DMS153 treated with DMSO at 0.1 percent for 48 hours (cell line): ENCODE measurements at regions not wholly inside any gene's neighbourhood (a gene's known extent, or its start where the extent isn't known, plus 50 kb on each side); places are given as distances from the start of the nearest gene placed in this dataset.

ENCODE experiments used
- DNase-seq: peaks from one replicate; lab custom pipeline; 2025; ENCODE audit not compliant: unreplicated experiment; lab: John Stamatoyannopoulos, UW

DNA sequence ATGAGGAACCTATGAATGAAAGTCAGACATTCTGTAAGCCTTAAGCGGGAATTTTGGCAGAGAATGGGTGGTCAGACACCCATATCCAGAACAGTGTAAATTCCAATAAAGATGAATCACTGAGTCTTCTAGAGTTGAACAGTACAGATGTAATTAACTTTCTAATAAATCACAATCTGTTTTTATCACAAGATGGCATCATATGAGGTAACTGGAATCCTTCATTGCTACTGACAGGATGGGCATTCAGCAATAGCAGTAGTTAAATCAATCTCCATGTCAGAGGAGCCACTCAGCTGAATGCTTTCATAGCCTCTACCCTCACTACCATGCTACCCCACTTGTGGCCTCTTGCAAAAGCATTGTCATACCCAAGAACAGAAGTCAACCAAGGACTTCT, 690.3 kb downstream of the AMY1C start:
- no peak for DNase-seq

DNA sequence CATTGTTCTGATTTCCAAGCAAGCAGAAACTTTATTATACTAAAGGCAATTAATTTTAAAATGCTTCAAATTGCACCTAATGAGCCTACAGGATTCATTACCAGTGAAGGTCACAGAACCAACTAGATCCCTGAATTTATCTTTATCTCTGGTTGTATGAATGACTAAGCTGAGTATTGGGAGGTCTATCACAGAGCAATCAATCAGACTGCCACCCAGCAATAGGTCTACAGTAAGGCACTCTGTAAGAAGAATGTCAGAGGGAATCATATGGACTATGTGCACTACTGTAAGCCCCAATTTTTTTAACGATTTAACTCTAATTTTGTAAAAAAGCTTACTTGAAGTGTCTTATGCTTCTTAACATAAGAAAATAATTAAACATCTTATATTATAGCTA, 707.0 kb downstream of the AMY1C start:
- no peak for DNase-seq

DNA sequence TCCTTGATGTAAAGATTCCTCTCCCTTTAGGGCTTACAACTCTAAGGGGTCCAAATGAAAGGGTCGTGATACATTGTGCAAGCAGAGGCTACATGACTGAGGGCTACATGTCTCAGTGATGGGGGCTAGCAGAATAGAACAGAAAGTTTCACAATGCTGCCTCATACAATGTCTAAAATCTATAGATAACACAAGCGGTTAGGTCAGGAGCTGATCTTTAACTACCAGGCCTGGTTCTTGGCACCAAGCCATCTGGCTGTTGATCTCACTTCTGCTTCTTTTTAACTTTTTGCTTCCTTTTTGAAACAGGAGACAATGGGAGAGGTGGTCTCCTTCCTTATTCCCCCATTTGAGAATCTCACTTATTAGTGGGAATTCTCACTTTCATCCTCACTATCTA, 710.2 kb downstream of the AMY1C start:
- no peak for DNase-seq

DNA sequence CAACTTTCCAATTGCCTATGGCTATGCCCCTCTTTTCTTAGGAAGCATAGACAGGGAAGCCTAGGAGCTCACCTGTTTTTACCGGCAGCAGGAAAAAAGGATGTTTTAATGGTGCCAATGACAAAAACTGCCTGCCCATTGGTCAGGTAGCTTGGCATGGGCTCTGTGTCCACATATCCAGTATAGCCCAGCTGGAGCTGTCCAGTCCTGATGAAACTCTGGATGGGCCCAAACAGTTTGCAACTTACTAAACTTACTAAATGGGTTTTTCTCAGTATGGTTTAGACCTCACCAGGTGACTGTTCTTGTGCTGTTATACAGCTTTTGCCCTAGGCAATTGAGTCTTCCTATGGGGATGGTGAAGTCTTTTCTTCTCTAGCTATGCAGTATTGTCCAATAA, 711.2 kb downstream of the AMY1C start:
- no peak for DNase-seq

DNA sequence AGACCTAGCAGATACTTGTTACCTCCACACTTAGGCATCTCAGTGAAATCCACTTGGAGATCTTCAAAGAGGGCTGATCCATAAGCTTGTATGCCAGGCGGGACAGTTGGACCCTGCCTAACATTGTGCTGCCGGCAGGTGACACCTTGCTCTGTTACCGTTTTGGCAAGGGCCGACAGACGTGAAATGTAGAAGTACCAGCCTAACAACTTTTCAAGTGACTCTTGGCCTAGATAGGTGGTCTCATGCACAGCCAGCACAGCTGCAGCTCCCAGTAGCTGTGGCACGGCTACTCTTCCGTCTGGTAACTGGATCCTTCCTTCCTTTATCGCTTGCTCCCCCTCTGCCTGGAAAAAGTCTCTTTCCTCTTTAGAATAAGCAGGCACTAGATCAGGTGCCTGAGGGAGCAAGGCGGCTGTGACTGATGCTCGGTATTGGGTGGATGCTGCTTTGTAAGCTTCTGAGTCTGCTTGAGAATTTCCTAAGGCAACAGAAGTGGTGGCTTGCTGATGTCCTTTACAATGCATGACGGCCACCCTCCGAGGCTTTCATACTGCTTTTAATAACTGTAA, 713.5 kb downstream of the AMY1C start:
- DNase-seq: no peak

DNA sequence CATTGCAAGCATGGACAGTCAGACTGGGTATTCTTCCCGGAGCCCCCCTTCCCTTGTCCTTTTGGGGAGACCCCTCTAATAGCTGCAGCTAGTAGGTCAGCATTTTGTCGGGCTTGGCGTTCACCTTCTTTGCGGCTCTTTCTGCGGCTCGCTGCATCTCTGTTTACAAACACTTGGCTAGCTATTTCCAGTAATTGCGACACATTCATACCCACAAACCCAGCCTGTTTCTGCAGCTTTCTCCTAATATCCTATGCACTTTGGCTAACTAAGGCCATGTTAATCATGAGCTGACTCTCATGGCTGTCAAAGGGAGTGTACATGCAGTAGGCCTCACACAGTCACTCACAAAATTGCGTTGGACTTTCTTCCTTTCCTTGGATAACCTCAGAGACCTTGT, 716.4 kb downstream of the AMY1C start:
- no peak for DNase-seq

DNA sequence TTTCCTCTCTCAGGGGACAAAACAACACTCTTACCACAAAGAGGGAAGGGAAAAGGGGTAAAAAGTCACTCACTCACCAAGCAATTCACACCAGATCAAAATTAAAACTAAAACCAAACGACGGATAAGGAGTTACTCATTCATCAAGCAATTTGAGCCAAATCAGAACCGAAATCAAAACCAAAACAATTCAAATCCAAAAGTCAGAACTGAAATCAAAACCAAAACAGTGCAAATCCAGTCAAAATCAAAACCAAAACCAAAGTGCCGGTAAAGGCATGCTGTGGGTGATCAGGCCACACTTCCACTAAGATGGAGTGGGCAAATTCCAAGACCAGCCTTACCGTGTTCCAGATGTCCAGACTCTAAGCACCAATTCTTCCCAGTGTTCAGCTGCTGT, 717.9 kb downstream of the AMY1C start:
- no peak for DNase-seq

DNA sequence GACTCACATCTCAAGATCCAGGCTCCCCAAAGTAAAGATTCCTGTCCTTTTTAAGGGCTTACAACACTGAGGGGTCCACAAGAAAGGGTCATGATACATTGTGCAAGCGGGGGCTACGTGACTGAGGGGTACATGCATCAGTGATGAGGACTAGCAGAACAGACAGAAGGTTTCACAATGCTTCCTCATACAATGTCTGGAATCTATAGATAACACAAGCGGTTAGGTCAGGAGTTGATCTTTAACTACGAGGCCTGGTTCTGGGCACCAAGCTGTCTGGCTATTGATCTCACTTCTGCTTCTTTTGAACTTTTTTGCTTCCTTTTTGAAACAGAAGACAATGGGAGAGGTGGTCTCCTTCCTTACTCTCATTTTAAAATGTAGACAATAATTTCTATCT, 718.6 kb downstream of the AMY1C start:
- no peak for DNase-seq

DNA sequence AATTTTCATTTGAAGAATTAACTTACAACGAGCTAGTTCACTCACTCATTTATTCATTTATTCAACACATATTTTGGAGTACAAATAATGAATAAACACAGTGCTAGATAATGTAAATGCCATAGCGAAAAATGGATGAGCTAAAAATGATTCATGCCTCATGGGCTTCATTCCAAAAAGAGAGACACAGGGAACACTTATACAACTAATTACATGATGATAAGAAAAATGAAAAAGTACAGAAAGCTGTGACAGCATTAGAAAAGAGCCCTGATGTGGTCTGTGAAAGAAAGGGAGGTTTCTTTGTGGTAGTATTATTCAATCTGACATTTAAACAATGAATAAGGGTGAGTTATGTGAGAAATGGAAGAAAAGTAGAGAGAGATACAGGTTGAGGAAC, 726.4 kb downstream of the AMY1C start:
- DNase-seq: no peak

DNA sequence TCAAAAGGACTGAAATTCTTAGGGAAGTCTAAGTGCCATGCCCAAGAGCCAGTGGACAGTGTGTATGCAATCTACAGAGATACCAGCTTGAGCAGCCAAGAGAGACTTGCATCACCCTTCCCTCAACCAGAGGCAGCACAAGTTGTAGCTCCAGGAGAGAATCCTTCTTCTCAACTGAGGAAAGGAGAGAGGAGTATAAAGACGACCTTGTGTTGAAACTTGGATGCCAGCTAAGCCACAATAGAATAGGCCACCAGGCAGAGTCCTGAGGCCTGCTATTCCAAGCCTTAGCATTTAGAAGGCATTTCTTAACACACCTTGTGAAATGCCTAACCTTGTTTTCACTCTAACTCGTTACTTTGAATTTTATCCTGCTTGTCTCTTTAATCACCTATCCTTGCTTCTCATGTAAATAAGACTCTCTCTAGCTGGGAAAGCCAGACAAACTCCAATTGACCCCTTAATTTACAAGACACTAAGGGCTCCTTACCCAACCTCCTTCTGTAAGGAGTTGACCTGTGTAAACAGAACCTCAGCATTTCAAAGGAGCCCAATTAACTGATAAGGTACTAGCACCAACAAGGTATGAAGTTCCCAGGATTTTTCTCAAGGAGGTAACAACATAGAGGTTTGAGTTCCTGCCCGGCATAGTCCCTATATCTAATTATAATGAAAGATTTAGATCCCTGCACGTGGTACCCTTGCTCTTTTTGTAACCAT, 738.8 kb downstream of the AMY1C start:
- no peak for DNase-seq

DNA sequence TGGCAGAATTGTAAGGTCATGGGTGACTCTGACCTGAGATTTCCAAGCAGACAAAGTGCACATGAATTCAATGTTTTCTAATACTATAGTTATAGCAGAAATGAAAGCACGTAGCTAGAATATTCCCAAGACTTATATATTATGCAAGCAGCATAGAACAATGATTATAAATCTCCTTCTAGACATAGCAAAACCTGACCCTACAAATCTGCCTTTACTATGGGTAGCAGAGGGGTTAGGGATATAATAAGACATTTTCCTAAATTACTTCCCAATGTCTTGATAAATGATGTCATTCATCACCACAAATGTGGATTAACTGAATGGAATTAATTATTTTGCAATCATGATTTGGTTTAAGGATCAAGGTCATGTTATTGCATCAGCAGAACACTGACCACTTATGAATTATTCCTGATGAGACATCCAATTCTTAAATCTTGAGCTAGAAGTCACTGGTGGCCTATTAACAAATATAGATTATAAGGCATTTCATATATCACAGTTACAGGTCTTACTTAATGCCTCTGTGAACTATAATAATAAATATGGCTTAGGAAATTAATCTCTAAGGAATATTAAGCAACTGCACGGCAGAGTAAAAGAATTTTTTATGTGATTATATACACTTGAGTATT, 776.6 kb downstream of the AMY1C start:
- DNase-seq: no peak

DNA sequence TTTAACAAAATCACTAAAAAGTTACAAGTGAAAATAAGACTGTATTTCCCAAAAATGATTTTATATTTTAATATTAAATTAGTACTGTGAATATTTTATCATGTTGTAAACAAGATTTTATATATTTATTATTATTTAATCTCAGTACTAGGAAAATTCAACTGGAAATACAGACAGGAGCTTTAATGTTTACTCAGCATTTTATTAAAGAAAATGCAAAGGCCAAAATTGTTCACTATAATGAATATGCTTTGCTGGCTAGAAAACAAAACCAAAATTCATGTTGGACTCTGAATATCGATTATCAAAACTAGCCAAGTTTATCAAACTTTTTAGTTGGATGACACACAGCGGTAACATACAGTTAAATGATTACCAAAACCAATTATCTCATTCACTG, 782.3 kb downstream of the AMY1C start:
- no peak for DNase-seq

DNA sequence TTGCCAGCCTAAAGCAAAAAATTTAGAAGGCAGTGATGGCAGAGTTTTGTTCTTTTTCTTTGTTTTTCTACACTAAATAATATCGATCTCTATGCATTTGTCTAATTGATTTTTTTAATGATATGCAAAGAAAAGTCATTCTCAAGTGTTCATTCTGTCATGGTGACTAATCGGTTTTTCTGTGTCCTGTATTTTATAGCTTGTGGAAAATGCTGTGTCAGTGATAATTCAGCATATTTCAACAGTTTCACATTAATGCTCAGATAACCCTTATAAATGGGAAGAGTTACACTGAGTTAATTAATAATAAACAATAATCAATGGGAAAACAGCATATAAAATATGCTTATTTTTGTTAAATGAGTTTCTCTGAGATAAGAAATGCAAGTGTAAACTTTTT, 824.9 kb downstream of the AMY1C start:
- no peak for DNase-seq

DNA sequence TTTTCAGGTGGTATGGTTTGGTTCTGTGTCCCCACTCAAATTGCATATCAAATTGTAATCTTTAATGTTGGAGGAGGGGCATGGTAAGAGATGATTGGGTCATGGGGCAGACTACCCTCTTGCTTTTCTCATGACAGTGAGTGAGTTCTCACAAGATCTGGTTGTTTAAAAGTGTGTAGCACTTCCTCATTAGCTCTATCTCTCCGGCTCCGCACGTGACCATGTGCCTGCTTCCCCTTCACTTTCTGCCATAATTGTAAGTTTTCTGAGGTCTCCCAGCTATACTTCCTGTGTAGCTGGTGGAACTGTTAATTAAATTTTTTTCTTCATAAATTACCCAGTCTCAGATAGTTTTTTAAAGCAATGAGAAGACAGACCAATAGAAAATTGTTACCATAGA, 843.2 kb downstream of the AMY1C start:
- no peak for DNase-seq

DNA sequence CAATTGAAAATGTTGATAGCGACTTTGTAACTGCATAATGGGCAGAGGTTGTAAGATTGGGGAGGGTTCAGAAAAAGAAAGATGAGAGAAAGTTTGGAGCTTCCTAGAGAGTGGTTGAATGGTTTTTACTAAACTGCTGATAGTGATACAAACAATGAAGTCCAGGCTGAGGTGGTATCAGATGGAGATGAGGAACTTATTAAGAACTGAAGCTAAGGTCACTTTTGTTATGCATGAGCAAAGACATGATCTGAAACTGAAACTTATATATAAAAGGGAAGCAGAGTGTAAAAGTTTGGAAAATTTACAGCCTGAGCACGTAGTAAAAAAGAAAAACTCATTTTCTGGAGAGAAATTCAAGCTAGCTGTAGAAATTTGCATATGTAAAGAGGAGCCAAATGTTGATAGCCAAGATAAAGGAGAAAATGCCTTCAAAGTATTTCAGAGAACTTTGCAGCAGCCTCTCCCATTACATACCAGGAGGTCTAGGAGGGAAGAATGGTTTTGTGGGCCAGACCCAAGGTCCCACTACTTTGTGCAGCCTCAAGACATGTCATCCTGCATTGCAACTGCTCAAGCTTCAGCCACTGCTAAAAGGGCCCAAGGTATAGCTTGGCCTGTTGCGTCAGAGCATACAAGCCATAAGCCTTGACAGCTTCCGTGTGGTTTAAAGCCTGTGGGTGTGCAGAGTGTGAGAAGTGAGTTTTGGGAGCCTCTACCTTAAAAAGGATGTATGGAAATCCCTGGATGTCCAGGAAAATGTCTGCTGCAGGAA, 843.9 kb downstream of the AMY1C start:
- no peak for DNase-seq

DNA sequence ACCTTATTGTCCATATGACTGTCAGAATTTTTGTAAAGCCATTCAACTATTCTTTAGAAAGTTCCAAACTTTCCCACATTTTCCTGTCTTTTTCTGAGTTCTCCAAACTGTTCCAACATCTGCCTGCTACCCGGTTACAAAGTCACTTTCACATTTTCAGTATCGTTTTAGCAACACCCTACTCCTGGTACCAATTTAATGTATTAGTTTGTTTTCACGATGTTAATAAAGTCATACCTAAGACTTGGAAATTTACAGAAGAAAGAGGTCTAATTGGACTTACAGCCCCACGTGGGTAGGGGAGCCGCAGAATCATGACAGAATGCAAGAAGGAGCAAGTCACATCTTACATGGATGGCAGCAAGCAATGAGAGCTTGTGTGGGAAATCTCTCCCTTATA, 867.8 kb downstream of the AMY1C start:
- DNase-seq: no peak

DNA sequence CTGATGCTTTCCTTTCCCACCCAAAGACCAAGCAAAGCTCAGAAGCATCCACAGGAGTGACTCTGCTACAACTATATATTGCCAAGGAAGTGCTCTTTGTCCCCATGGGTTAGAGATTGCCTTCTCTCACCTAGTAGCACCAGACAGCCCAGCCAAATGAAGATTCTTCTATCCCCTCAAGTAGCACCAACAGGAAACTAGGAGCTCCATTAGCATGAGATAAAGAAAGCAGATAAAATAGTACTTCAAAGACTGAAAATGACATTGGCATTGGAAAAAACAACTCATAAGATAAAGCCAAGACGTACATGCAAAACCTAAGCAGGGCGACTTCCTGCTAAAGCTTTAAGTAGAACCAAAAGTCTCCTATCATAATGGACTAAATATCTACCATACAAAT, 871.5 kb downstream of the AMY1C start:
- no peak for DNase-seq

DNA sequence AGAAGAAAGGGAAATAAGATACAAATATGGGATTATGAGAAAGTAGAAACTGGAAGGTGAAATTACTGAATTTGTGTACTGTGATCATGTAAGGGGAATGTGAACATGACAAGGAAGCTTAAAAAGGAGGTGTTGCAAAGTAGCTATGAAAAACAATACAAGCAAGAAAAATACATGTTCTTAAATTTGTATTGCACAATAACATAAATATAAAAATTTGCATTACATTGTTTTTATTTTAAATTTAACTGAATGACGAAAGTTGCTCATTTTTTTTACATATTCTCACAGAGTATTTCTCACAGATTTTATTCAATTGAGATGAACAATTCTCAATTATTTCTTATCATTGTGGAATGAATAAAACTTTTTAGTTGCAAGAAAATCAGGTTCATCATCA, 874.8 kb downstream of the AMY1C start:
- no peak for DNase-seq

DNA sequence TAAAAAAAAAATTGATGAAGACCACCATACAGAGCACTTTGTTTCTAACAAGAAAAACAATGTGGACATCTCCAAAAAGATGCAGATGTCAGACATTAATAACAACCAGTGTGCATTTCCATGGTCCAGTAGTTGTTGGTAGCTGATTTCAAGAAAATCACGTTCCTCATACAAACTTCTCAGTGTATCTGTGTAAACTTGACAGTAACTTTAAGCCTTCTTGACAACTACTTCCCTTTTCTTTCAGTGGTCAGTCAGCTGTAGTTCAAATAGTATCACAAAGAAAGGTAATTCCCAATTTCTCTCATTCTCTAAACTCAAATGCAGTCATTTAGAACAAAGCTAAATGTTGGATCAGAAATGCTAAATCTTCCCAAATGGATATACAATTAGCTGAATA, 879.9 kb downstream of the AMY1C start:
- no peak for DNase-seq

DNA sequence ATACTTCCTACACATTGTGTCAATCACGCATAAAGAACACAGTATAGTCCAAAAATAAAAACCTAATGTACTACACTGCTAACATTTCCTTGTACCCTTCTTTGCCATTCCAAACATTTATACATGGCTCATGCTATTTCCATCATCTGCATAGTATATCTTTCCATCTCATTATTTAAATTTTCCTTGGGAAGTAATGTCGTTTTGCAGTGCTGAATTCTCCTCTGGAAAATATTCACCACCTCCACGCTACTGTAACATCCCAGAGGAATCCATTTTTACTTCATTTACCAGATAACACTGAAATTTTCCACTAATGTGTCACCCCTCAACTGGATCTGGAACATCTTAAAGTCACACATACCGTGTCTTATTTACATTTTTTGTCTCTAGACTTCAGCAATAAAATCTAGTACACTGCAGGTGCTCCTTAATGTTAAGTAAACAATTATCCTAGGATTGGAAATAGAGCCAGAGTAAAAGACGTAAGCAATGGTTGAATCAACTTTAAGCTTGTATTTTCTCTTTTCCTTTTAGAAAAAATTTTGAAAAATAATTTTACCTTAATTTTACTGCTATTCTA, 881.0 kb downstream of the AMY1C start:
- DNase-seq: no peak

DNA sequence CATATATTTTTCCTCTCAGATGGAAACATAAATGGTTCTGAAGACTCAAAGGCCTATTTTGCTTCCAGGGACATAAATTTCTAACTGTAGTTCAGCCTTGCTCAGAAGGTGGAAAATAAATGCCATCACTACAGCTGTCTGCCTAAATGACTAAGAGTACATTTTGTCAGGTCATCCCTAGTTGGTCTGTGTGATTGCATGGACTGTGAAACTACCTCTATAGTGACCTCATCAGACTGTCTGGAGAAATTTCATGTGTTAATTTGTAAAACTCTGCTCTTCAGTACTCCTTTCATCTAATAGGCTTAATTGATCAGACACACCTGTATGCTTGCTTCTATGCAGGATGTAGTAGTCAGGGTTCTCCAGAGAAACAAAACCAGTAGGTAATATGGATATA, 886.9 kb downstream of the AMY1C start:
- DNase-seq: no peak

DNA sequence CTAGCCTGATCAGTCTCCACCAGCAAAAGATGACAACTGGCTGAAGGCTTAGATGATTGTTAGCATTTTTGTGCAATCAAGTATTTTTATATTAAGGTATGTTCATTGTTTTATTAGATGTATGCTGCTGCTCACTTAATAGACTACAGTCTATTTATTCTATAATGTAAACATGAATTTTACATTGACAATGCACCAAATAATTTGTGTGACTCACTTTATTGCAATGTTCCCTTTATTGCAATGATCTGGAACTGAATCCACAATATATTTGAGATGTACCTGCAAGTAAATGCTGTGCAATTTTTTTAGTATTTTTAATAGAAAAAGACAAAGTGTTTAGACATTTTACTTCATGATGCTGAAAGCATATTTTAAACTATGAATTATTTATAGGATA, 896.5 kb downstream of the AMY1C start:
- DNase-seq: no peak
